ENCODE measurements at regions not wholly inside any gene's neighbourhood (a gene's known extent, or its start where the extent isn't known, plus 50 kb on each side); places are given as distances from the start of the nearest gene placed in this dataset.

DNA sequence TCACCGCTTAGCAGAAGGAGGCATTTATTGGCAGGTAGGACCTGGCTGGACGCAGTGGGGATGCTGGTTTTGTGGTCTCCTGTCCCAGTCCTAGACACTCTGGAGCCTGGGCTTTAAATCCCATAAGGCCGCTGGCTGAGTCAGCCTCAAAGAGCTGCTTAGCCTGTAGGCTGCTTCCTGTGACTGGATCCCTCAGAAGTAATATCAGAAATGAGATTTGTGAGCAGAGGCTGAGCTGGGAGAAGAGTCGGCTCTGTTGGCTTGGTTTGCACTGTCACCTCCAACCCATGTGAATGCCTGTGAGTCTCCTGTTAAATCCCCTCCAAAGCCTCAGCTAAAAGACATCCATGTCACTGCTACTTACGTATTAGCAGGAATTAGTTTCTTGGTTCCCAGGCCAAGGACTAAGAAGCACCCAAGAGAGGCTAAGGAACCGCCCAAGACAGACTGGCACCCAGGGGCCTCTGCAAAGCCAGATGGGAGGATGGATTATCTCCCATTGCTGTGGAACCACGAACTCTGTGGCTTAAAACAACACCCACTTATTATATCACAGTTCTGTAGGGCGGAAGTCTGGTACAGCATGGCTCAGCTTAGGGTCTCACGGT lies 289.4 kb downstream of the CDC5L start:
- TF ChIP-seq CTCF (IDR thresholded peaks at IDR 0.05 in 8 of 11, conservative IDR thresholded peaks at IDR 0.05 in 3 of 11), result no peak
- no peak for TF ChIP-seq POLR2A (IDR thresholded peaks at IDR 0.05)
- TF ChIP-seq POLR2AphosphoS5 (IDR thresholded peaks at IDR 0.05), result no peak
